B cell (primary cell): ENCODE measurements at regions not wholly inside any gene's neighbourhood (a gene's known extent, or its start where the extent isn't known, plus 50 kb on each side); places are given as distances from the start of the nearest gene placed in this dataset.

Experiments used
- EZH2 ChIP-seq: IDR thresholded peaks from 2 replicates; pipeline ENCODE4 v1.6.1; 2012; ENCODE audit warnings: borderline replicate concordance, low read depth, mild to moderate bottlenecking, moderate library complexity, low read length; ENCODE audit not compliant: insufficient read depth, poor library complexity, severe bottlenecking
- TF ChIP-seq, protein P1 (sequence below): fragments of 200-600 bp; IDR thresholded peaks from one replicate; pipeline ENCODE4 v1.8.0; 2022; ENCODE audit warnings: antibody characterized with exemption, mild to moderate bottlenecking

DNA sequence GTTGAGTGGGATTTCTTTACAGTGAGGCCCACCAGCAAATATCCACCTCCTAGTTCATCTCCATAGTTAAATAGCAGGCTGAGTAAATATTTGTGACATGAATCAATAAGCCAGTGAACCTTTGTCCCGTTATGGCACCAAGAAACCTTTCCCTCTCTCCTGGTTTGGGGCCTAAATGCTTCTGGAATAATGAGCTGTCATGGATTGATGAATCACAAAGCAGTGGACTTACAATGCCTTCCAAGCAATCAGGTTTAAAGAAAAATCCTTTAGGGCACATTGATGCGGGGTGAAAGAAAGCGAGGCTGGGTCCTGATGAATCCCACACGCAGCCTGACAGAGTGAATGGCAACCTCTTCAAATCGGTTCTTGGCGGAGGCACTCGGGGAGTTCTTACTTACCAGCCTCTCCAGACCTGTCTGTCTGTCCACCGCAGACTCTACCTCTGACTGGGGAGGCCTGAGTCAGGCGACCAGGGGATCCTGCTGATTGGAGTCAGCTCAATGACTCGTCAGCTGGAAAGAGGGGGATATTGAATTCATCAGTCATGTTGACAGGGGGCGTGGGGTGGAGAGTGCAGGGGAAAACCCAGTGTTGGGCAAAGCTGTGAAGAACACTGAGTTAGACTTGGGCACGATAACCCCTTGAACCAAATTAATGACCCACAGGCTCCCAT, 247.3 kb downstream of the PLPP3 start:
- TF ChIP-seq, protein P1, sequence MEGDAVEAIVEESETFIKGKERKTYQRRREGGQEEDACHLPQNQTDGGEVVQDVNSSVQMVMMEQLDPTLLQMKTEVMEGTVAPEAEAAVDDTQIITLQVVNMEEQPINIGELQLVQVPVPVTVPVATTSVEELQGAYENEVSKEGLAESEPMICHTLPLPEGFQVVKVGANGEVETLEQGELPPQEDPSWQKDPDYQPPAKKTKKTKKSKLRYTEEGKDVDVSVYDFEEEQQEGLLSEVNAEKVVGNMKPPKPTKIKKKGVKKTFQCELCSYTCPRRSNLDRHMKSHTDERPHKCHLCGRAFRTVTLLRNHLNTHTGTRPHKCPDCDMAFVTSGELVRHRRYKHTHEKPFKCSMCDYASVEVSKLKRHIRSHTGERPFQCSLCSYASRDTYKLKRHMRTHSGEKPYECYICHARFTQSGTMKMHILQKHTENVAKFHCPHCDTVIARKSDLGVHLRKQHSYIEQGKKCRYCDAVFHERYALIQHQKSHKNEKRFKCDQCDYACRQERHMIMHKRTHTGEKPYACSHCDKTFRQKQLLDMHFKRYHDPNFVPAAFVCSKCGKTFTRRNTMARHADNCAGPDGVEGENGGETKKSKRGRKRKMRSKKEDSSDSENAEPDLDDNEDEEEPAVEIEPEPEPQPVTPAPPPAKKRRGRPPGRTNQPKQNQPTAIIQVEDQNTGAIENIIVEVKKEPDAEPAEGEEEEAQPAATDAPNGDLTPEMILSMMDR = no peak
- TF ChIP-seq EZH2 = no peak
